HG02852 (cell line): ENCODE measurements at regions not wholly inside any gene's neighbourhood (a gene's known extent, or its start where the extent isn't known, plus 50 kb on each side); places are given as distances from the start of the nearest gene placed in this dataset.

Source experiments
- ATAC-seq: cut with Tn5 transposase; IDR thresholded peaks from one replicate; pipeline ENCODE4 v1.9.1; 2021; ENCODE audit warnings: mild to moderate bottlenecking, moderate library complexity; ENCODE audit not compliant: unreplicated experiment

- no peak for ATAC-seq
These were observed 169.4 kb upstream of the ESRRG start for GRCh38 chr1:216892581-216893160.

- ATAC-seq: no peak
These were observed 167.6 kb upstream of the ESRRG start for GRCh38 chr1:216890871-216891270.

- ATAC-seq: no peak
These were observed 165.5 kb upstream of the ESRRG start for GRCh38 chr1:216888731-216889130.

GRCh38 chr1:216887032-216887431, 163.8 kb upstream of the ESRRG start:
- ATAC-seq: no peak

GRCh38 chr1:216884614-216885229, 161.5 kb upstream of the ESRRG start:
- no peak for ATAC-seq

GRCh38 chr1:216883518-216883917, 160.3 kb upstream of the ESRRG start:
- no peak for ATAC-seq

- no peak for ATAC-seq
These were observed 158.5 kb upstream of the ESRRG start for GRCh38 chr1:216881695-216882094.

GRCh38 chr1:216866714-216867113, 143.5 kb upstream of the ESRRG start:
- ATAC-seq: no peak

GRCh38 chr1:216855810-216856209, 132.6 kb upstream of the ESRRG start:
- ATAC-seq: no peak

GRCh38 chr1:216854836-216855484, 131.7 kb upstream of the ESRRG start:
- no peak for ATAC-seq

GRCh38 chr1:216851073-216851472, 127.8 kb upstream of the ESRRG start:
- ATAC-seq: no peak

- ATAC-seq: no peak
These were observed 125.9 kb upstream of the ESRRG start for GRCh38 chr1:216849146-216849545.

- ATAC-seq: no peak
These were observed 124.3 kb upstream of the ESRRG start for GRCh38 chr1:216847397-216848036.

GRCh38 chr1:216846339-216846738, 123.1 kb upstream of the ESRRG start:
- no peak for ATAC-seq

- no peak for ATAC-seq
These were observed 120.2 kb upstream of the ESRRG start for GRCh38 chr1:216843409-216843808.

GRCh38 chr1:216841165-216841564, 117.9 kb upstream of the ESRRG start:
- ATAC-seq: no peak

GRCh38 chr1:216836316-216836715, 113.1 kb upstream of the ESRRG start:
- ATAC-seq: no peak

GRCh38 chr1:216833509-216833908, 110.3 kb upstream of the ESRRG start:
- ATAC-seq: no peak

- no peak for ATAC-seq
These were observed 109.0 kb upstream of the ESRRG start for GRCh38 chr1:216832192-216832591.

GRCh38 chr1:216830424-216831210, 107.4 kb upstream of the ESRRG start:
- no peak for ATAC-seq

- ATAC-seq: no peak
These were observed 104.0 kb upstream of the ESRRG start for GRCh38 chr1:216827251-216827650.
